Suprapubic skin (tissue), 3 donors: ENCODE measurements at regions not wholly inside any gene's neighbourhood (a gene's known extent, or its start where the extent isn't known, plus 50 kb on each side); places are given as distances from the start of the nearest gene placed in this dataset.

Experiments
- CTCF ChIP-seq, 2 donors: fragments of 200-600 bp in 1 of 2; fragments of 450-650 bp in 1 of 2; sonication (generic) in 1 of 2; IDR thresholded peaks; one replicate each; pipeline ENCODE4 v1.5.1; 2016 to 2019; ENCODE audit warnings: antibody characterized with exemption in 2 of 2, mild to moderate bottlenecking in 1 of 2, moderate library complexity in 1 of 2
- EP300 ChIP-seq: sonication (generic); formaldehyde crosslinking; IDR thresholded peaks from one replicate; pipeline ENCODE4 v1.6.1; 2017; ENCODE audit warnings: antibody characterized with exemption
- POLR2A ChIP-seq, 2 donors: fragments of 450-650 bp; IDR thresholded peaks; one replicate each; pipeline ENCODE4 v1.6.1; 2017; ENCODE audit warnings: antibody characterized with exemption in 2 of 2, mild to moderate bottlenecking in 2 of 2, moderate library complexity in 2 of 2

- TF ChIP-seq POLR2A (IDR thresholded peaks at IDR 0.05) (no peak), CTCF (IDR thresholded peaks at IDR 0.05) (no peak), EP300 (no peak)
Measured at GRCh38 chr10:123570898-123571515, 95.1 kb upstream of the GPR26 start.
